ENCODE measurements at regions not wholly inside any gene's neighbourhood (a gene's known extent, or its start where the extent isn't known, plus 50 kb on each side); places are given as distances from the start of the nearest gene placed in this dataset.
A peak's percentile ranks its signal among the peaks of the same experiment; 100 is the strongest.
"Not testable (repeated sequence)": the region's sequence is repeated elsewhere in the genome, so short reads cannot be mapped to it uniquely, and the experiment has no call there.

DNA sequence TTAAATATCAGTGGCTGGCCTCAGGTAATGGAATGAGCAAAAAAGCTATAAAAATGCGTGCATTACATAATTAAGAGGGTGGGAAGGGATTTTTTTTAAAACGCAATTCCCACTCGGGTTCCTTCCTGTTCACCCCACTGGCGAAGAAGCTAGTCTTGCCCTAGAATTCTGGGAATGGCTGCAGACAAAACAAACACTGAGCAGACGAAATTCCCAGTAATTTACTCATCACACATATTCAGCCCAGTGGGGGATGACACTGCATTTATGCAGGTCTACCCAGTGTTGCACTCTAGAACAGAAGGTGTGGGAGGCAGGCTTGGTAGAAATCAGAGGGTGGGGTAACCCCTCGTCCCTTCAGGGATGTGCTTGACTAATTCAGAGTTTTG is 2695.0 kb upstream of the DEFB115 start:
- H3K27ac ChIP-seq, result no peak overlapping the region
- WGBS, 2 donors, result 48 to 50% methylated on average over 6 of the region's 6 CpGs
- H3K4me3 ChIP-seq, result no peak overlapping the region
- no peaks in the 10 kb centered on the region for H3K27me3 ChIP-seq
- TF ChIP-seq, protein P1, sequence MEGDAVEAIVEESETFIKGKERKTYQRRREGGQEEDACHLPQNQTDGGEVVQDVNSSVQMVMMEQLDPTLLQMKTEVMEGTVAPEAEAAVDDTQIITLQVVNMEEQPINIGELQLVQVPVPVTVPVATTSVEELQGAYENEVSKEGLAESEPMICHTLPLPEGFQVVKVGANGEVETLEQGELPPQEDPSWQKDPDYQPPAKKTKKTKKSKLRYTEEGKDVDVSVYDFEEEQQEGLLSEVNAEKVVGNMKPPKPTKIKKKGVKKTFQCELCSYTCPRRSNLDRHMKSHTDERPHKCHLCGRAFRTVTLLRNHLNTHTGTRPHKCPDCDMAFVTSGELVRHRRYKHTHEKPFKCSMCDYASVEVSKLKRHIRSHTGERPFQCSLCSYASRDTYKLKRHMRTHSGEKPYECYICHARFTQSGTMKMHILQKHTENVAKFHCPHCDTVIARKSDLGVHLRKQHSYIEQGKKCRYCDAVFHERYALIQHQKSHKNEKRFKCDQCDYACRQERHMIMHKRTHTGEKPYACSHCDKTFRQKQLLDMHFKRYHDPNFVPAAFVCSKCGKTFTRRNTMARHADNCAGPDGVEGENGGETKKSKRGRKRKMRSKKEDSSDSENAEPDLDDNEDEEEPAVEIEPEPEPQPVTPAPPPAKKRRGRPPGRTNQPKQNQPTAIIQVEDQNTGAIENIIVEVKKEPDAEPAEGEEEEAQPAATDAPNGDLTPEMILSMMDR (IDR thresholded peaks at IDR 0.05), result no peak
- TF ChIP-seq POLR2A (IDR thresholded peaks at IDR 0.05), result no peak
- DNase-seq, result no peak
- H3K9me3 ChIP-seq, result no peaks in the 10 kb centered on the region
- intact Hi-C loops (cut with DNase I), result no loop called here
- H3K36me3 ChIP-seq (replicated peaks in 1 of 2; ENCODE audit: insufficient read depth in 1 of 2, low read depth in 2 of 2), result no peaks in the 10 kb centered on the region
- no peaks in the 10 kb centered on the region for H3K4me1 ChIP-seq
- no peak for ATAC-seq

DNA sequence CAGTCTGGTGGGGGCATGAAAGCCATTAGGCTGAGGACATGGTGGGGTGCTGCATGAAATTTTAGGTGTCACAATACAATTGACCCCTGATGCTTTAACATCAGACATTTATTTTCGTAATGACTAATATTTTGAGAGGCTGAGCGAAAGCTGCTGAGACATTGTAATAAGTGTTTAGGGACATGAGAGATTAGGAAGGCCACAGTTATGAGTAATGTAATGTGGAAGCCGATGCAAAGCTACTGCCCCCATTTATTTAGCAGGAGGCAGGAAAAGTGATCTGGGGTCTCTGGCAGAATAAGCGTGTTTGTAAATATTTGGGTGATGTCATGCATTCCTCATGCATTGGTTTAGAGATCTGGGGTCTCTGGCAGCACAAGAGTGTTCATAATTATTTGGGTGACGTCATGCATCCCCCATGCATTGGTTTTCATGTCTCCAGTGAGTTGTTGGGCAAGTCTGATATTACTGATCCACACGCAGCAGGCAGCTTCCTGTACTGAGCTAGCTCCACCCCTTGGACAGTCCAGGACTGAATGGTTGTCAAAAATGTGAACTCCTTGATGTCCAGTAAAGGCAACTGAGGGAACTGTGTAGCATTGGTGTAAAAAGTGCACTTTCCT is 2694.5 kb upstream of the DEFB115 start:
- H3K4me3 ChIP-seq; H3K27me3 ChIP-seq; ATAC-seq; H3K27ac ChIP-seq; intact Hi-C loops (cut with DNase I); H3K4me1 ChIP-seq; H3K36me3 ChIP-seq (replicated peaks in 1 of 2; ENCODE audit: insufficient read depth in 1 of 2, low read depth in 2 of 2); H3K9me3 ChIP-seq; DNase-seq: not testable (repeated sequence)
- WGBS, 2 donors, result 53 to 55% methylated on average over 6 of the region's 6 CpGs

DNA sequence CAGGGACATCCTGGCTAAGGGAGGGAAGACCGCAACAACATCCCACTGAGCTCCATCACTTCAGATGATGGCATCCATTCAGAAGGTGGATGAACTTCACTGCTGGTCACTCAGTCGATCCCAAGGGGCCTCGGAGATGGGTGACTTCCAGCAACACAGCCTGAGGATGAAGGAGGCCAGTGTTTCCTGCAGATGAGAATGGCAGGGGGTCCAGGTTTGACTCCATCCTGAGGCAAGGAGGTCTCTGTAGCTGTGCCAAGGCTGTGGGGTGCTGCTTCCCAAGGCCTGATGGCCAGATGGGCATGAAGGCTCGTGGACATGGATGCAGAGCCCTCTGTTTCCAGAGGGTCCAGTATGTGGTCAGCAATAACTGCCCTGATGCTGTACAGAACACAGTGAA is 2693.4 kb upstream of the DEFB115 start:
- intact Hi-C loops (cut with DNase I); H3K4me3 ChIP-seq; H3K36me3 ChIP-seq (replicated peaks in 1 of 2; ENCODE audit: insufficient read depth in 1 of 2, low read depth in 2 of 2); H3K9me3 ChIP-seq; H3K27me3 ChIP-seq; ATAC-seq; H3K27ac ChIP-seq; DNase-seq; H3K4me1 ChIP-seq: not testable (repeated sequence)
- WGBS, 2 donors, result 48 to 61% methylated on average over 4 of the region's 4 CpGs

DNA sequence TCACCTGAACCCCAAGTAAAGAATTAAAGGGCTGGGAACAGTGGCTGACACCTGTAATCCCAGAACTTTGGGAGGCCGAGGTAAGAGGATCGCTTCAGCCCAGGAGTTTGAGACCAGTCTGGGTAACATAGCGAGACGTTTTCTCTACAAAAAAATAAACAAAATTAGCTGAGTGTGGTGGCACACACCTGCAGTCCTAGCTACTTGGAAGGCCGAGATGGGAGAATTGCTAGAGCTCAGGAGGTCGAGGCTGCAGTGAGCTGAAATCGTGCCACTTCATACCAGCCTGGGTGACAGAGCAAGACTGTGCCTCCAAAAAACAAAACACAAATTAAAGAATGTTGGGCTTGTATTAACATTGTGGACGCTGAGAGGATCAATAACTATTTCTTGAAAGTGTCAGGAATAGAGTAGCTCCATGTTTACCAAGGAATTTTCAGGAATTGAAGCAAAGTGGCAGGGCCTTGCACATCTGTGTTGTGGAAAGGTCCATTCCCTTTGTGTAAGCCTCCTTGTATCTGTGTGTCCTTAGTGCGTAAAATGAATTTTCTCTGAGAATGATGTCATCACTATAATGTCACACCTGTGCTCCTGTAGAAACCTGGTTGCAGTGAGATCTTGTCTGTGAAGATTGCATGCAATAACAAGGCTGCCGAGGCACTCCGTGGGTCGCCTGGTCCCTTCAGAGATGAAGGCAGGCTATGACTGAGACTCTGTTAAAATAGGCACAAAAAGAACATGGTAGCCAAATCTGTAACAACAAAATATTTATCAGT is 2692.6 kb upstream of the DEFB115 start:
- intact Hi-C loops (cut with DNase I); H3K9me3 ChIP-seq; H3K4me1 ChIP-seq; H3K4me3 ChIP-seq; ATAC-seq; H3K27me3 ChIP-seq; DNase-seq; H3K36me3 ChIP-seq (replicated peaks in 1 of 2; ENCODE audit: insufficient read depth in 1 of 2, low read depth in 2 of 2); H3K27ac ChIP-seq: not testable (repeated sequence)
- 43 to 44% methylated on average over 12 of the region's 12 CpGs for WGBS, 2 donors

DNA sequence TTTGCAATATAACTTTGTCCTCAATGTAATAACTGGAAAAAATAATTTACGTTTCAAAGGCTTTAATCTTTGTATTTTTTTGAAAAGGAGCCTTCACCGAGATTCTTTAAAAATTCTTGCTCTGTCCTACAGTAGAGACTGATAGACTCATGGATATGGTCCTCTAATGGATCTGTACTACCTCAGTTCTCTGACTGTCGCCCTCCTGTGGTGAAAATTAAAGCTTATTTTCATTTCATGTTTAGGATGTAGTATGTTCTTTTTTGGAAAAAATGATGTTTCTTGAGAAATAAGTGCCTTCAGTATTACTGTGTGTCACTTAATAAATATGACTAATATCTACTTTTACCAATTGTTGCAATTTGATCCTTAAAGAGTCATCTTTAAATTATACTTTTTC is 2681.5 kb upstream of the DEFB115 start:
- H3K27ac ChIP-seq; H3K27me3 ChIP-seq; ATAC-seq; DNase-seq; H3K4me3 ChIP-seq; intact Hi-C loops (cut with DNase I); H3K4me1 ChIP-seq; H3K9me3 ChIP-seq; H3K36me3 ChIP-seq (replicated peaks in 1 of 2; ENCODE audit: insufficient read depth in 1 of 2, low read depth in 2 of 2): not testable (repeated sequence)
- 71 to 72% methylated on average over 3 of the region's 3 CpGs for WGBS, 2 donors

DNA sequence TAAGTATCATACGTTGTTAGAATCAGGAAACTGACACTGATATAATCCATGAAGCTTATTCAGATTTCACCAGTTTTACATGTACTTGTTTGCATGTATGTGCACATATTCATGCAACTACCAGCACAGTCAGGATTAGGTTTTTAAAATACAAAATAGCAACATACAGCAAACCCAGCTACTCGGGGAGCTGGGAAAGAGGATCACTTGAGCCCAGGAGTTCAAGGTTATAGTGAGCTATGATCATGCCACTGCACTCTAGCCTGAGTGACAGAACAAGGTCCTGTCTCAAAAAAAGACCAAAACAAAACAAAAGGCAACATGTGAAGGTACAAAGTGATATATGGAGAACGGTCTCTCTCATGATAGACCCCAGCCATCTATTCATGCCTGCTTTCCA is 2665.8 kb upstream of the DEFB115 start:
- DNase-seq; ATAC-seq; H3K36me3 ChIP-seq (replicated peaks in 1 of 2; ENCODE audit: insufficient read depth in 1 of 2, low read depth in 2 of 2); H3K9me3 ChIP-seq; H3K27ac ChIP-seq; H3K27me3 ChIP-seq; intact Hi-C loops (cut with DNase I); H3K4me3 ChIP-seq; H3K4me1 ChIP-seq: not testable (repeated sequence)
- 72 to 78% methylated on average over 3 of the region's 3 CpGs for WGBS, 2 donors

DNA sequence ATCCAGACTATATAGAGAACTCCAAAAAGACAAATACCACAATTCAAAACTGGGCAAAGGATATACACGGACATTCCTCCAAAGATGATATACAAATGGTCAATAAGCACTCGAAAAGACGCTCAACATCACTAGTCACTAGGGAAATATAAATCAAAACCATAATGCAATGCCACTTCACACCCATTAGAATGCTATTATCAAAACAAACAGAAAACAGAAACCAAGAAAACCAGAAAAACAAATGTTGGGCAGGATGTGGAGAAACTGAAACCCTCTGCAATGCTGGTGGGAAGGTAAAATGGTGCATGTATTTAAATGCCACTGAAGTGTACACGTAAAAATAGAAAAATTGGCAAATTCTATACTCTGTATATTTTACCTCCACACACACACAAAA is 2664.1 kb upstream of the DEFB115 start:
- H3K27me3 ChIP-seq; ATAC-seq; H3K9me3 ChIP-seq; H3K4me3 ChIP-seq; H3K4me1 ChIP-seq; DNase-seq; intact Hi-C loops (cut with DNase I); H3K36me3 ChIP-seq (replicated peaks in 1 of 2; ENCODE audit: insufficient read depth in 1 of 2, low read depth in 2 of 2); H3K27ac ChIP-seq: not testable (repeated sequence)
- 89 to 99% methylated on average over 3 to 4 of the region's 4 CpGs for WGBS, 2 donors

DNA sequence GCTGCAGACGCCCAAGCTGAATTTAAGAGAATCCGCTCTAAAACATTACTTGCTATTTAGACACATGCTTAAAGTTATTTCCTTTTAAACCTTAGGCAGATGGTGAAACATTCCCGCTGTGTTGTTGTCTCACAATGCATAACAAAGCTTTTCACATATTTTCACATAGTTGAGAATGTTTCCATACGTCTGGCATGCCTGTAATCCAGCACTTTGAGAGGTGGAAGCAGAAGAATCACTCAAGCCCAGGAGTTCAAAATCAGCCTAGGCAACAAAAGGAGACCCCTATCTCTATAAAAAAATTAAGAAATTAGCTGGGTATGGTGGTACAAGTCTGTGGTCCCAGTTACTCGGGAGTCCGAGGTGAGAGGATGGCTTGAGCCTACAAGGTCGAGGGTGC is 2663.0 kb upstream of the DEFB115 start:
- H3K9me3 ChIP-seq; H3K36me3 ChIP-seq (replicated peaks in 1 of 2; ENCODE audit: insufficient read depth in 1 of 2, low read depth in 2 of 2); H3K27me3 ChIP-seq; H3K27ac ChIP-seq; H3K4me3 ChIP-seq; DNase-seq; ATAC-seq; intact Hi-C loops (cut with DNase I); H3K4me1 ChIP-seq: not testable (repeated sequence)
- WGBS, 2 donors, result 87 to 94% methylated on average over 4 to 7 of the region's 7 CpGs

DNA sequence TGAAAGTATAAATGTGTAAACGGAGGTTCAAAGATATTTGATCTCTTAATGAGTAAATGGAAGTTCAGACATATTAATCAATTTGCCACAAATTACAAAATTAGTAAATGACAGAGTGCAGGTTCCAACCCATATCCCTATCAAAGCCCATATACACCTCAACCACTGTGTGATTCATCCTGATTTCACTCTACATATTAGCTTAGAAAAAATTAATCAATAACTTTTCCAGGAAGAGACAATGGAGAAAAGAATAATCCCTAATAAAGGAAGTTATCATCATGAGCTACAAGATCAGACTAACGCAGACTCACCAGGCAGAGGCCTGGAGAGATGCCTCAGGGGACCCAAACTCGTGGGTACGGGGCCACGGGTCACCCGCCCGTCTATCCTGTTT is 2655.5 kb upstream of the DEFB115 start:
- Histone ChIP-seq H3K27ac (peak overlapping the region in 3 of 4 donors; percentile 51 to 85 (median 69)), H3K4me3 (peak overlapping the region; percentile 47 to 81)
- intact Hi-C loops (cut with DNase I); H3K9me3 ChIP-seq; H3K27me3 ChIP-seq; H3K4me1 ChIP-seq; ATAC-seq; DNase-seq; H3K36me3 ChIP-seq (replicated peaks in 1 of 2; ENCODE audit: insufficient read depth in 1 of 2, low read depth in 2 of 2): not testable (repeated sequence)
- 0% methylated on average over 7 of the region's 7 CpGs for WGBS, 2 donors

Measured in body of pancreas (tissue), 4 donors.